ENCODE measurements at regions not wholly inside any gene's neighbourhood (a gene's known extent, or its start where the extent isn't known, plus 50 kb on each side); places are given as distances from the start of the nearest gene placed in this dataset.

DNA sequence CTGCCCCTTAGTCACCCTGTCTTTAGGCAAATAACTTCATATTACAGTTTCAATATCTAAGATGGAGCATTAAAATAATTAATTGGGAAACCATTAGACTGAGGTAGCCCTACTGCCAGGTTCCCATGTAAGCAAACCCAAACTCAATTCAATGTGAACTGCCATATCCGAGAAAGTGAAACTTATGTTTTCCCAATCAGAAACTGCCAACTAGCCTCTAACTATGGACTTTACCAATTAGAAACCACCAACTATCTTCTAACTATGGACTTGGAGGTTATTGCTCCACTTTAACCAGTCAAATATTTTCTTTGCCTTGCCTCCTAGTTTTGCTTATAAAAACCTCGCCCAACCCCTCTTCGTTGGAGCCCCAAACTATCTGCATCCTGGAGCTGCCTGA lies 218.5 kb downstream of the ENC1 start:
- DNase-seq: no peak

- no peak for DNase-seq
Observed at GRCh38 chr5:74421377-74421776, 219.2 kb downstream of the ENC1 start.

DNA sequence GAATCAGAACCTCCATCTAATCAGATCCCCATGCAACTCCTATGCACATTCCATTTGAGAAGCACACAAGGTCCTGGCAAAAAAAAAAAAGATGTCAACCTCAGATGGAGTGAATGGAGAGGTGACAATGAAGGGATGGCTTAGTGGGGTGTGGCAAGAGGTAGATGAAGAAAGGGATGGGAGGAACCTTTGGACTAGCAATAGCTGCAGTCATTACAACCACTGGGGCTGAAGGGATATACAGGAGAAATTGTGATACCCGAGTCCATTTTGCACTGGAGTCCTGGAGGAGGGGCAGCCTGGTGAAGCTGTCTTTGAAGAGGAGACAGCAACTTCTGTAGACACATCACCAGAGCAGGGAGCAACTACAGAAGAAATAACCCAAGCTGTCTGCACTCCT lies 219.6 kb downstream of the ENC1 start:
- DNase-seq: no peak

DNA sequence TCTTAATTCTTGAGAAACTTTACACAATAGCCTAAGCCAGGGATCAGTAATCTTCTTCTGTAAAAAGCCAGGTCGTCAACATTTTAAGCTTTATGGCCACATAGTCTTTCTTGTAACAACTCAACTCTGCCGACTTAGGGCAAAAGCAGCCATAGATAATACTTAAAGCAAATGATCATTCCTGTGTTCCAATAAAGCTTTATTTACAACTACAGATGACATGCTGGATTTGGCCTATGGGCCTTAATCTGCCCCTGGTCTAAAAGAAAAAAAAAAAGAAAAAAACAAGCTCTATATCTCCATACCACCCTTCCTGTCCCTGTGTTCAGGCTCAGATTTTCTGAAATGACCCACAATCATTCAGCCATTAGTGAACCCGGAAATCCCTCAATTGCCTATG lies 220.3 kb downstream of the ENC1 start:
- DNase-seq: no peak

GRCh38 chr5:74419468-74419867 lies 221.1 kb downstream of the ENC1 start:
- DNase-seq: no peak

DNA sequence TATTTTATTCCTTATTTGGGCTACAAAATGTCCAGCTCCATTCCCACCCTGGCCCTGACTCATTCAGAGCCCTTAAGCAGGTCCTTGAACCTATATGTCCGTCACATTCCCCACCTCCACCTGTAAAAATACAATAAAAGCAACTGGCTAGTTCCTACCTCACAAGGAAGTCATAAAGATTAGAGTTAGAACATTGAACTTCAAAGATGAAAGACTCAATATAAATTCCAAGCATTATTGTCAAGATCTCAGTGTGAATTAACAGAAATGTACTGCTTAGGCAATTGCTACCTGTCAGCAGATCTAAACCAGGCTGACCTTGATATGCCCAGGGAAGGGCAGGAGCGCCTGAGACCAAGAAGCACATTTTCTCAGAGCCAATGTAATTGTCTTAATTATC lies 221.8 kb downstream of the ENC1 start:
- no peak for DNase-seq

GRCh38 chr5:74418261-74418660 lies 222.3 kb downstream of the ENC1 start:
- no peak for DNase-seq

DNA sequence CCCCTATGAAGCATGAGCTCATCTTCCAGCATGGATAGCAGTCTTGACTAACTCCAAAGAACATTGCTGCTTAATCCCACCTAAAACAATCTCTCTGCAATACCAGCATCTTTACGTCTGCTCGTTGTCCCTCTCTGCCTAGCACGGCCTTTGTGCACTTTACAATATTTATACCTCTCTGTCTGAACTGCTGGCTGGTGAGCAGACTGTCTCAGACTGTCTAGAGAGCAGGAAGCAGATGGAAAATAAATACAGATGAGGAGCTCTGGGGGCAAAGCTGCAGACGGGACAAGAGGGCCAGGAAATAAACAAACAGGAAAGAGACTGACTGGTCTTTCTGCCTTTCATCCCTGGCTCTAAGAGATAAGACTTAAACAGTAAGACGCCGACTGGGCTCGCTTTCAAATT lies 224.8 kb downstream of the ENC1 start:
- DNase-seq: no peak

- no peak for DNase-seq
Observed at GRCh38 chr5:74414228-74414627, 226.3 kb downstream of the ENC1 start.

- no peak for DNase-seq
Observed at GRCh38 chr5:74413403-74414048, 227.0 kb downstream of the ENC1 start.

- DNase-seq: no peak
Observed at GRCh38 chr5:74412066-74412465, 228.5 kb downstream of the ENC1 start.

DNA sequence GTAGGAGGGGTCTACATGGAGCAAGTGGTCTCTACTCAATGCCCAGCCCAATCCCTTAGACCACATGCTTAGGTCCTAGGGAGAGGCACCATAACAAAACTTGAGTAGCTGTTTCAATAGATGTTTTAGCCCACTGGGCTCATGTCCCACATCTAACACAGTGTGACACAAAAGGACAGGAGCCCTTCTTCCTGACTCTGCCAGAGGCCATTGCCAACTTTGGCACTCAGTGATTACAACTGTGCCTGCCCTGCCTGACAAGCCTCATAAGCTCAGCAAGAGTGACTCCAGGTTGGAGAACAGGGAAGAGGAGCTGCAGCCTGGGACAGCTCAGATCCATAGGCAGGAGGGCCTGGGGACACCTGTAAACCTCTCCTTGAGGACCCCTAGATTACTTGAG lies 230.8 kb downstream of the ENC1 start:
- DNase-seq: no peak

DNA sequence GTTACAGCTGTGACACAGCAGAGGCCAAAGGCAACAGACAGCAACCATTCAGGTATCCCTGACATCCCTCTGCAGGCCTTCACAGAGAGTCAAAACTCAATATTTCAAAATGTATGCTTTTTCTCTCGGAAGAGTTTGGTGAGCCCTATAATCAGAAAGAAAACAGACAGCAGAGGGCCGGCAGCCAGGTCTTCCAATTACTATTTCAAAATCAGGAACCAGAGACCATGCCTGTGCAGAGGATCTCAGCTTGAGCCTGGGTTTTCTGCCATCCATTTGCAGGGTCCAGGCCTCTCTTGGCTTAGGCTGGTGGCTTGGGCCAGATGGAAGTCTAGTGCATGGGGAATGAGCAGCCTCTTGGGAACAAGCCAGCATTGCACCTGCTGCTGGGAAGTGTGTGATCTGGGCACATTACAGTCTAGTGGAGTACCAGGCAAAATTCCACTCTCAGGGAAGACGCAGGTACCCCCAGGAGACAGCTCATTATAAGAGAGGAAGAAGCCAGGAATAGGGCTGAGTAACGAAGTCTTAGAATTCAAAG lies 231.3 kb downstream of the ENC1 start:
- DNase-seq: no peak

- DNase-seq: no peak
Observed at GRCh38 chr5:74408150-74409043, 232.1 kb downstream of the ENC1 start.

DNA sequence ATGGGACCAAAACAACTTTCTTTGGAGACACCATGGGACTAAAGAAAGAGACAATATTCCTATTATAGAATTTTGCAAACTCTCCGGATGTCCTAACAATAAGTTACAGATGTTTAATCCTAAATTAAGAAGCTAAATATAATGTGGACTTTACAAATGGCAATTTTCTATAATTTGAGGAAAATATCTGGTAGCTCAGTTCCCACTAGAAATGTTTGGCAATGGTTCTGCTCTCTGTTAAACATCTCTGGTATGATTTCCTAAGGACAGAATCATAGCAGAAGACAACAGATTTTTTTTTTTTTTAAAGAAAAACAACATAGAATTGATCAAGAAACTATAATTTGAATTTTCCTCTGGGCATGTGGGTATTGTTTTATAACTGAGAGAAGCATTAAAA lies 232.8 kb downstream of the ENC1 start:
- no peak for DNase-seq

DNA sequence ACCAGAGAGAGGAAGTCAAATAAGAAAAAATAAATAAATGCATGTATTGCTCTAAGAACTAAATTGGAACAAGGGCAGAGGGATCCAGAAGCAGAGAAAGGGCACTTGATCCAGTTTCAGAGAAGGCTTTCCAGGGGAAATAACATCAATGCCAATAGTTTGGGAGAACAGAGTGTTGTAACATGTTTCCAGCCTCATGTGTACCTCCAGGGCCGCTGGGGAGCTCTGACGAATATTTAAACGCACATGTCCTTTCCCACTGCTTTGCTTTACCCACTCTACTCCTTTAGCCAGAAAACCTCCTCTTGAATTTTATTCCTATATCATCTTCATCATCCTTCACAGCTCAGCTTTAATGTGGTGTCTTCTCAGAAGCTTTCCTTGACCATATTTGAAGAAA lies 233.7 kb downstream of the ENC1 start:
- DNase-seq: no peak

- DNase-seq: no peak
Observed at GRCh38 chr5:74405593-74405992, 234.9 kb downstream of the ENC1 start.

GRCh38 chr5:74404574-74405508 lies 235.7 kb downstream of the ENC1 start:
- DNase-seq: no peak

- DNase-seq: no peak
Observed at GRCh38 chr5:74403771-74404170, 236.8 kb downstream of the ENC1 start.

GRCh38 chr5:74402553-74402952 lies 238.0 kb downstream of the ENC1 start:
- no peak for DNase-seq

GRCh38 chr5:74401946-74402320 lies 238.6 kb downstream of the ENC1 start:
- DNase-seq: no peak

- DNase-seq: no peak
Observed at GRCh38 chr5:74401281-74401945, 239.1 kb downstream of the ENC1 start.

GRCh38 chr5:74400067-74400466 lies 240.5 kb downstream of the ENC1 start:
- DNase-seq: no peak
